ENCODE measurements at regions not wholly inside any gene's neighbourhood (a gene's known extent, or its start where the extent isn't known, plus 50 kb on each side); places are given as distances from the start of the nearest gene placed in this dataset.

- H3K4me3 ChIP-seq (ENCODE audit: low read depth, low read length): no peak overlapping the region
- H3K9me3 ChIP-seq (ENCODE audit: control insufficient read depth, insufficient read depth, low read depth, low read length): peaks cover 35% of the 10 kb centered on the region; the same call in 1 of the 2 replicates
- H3K27ac ChIP-seq (ENCODE audit: low read depth, low read length): no peak overlapping the region
- no peaks in the 10 kb centered on the region for H3K27me3 ChIP-seq (ENCODE audit: control insufficient read depth, insufficient read depth, low read length)
- no peaks in the 10 kb centered on the region for H3K36me3 ChIP-seq (ENCODE audit: control insufficient read depth, insufficient read depth, low read length)
- 0 out of 2 replicates have a peak, but pooled peaks cover 6% of the 10 kb centered on the region for H3K4me1 ChIP-seq (ENCODE audit: control insufficient read depth, insufficient read depth, low read length)
- no peak overlapping the region for H3K9ac ChIP-seq (ENCODE audit: low read length)
Observed at GRCh38 chr19:23520441-23520840, 125.2 kb upstream of the ZNF91 start.

DNA sequence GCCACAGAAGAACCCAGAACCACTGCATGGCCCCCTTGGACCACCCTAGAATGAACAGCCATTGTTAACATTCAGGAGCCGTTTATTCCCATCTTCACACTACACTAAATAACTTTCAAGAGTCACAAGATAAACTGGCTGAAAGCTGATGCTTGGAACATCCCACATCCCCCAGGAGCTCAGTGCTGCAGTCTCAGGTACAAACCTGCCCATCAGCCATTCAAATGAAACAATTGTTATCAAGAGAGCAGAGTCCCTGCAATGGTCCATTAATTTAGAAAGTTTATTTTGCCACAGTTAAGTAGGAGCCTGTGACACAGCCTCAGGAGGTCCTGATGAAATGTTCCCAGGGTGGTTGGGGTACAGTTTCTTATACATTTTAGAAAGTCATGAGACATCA is 123.8 kb upstream of the ZNF91 start:
- H3K4me3 ChIP-seq (ENCODE audit: low read depth, low read length): no peak overlapping the region
- H3K4me1 ChIP-seq (ENCODE audit: control insufficient read depth, insufficient read depth, low read length): 0 out of 2 replicates have a peak, but pooled peaks cover 6% of the 10 kb centered on the region
- no peak overlapping the region for H3K27ac ChIP-seq (ENCODE audit: low read depth, low read length)
- peaks cover 25% of the 10 kb centered on the region; the same call in 1 of the 2 replicates for H3K9me3 ChIP-seq (ENCODE audit: control insufficient read depth, insufficient read depth, low read depth, low read length)
- no peak overlapping the region for H3K9ac ChIP-seq (ENCODE audit: low read length)
- no peaks in the 10 kb centered on the region for H3K36me3 ChIP-seq (ENCODE audit: control insufficient read depth, insufficient read depth, low read length)
- no peaks in the 10 kb centered on the region for H3K27me3 ChIP-seq (ENCODE audit: control insufficient read depth, insufficient read depth, low read length)

GRCh38 chr19:23516266-23516665 is 121.0 kb upstream of the ZNF91 start:
- Histone ChIP-seq H3K27ac (ENCODE audit: low read depth, low read length) (no peak overlapping the region), H3K27me3 (ENCODE audit: control insufficient read depth, insufficient read depth, low read length) (no peaks in the 10 kb centered on the region), H3K36me3 (ENCODE audit: control insufficient read depth, insufficient read depth, low read length) (no peaks in the 10 kb centered on the region), H3K4me3 (ENCODE audit: low read depth, low read length) (no peak overlapping the region), H3K9ac (ENCODE audit: low read length) (no peak overlapping the region), H3K4me1 (ENCODE audit: control insufficient read depth, insufficient read depth, low read length) (0 out of 2 replicates have a peak, but pooled peaks cover 6% of the 10 kb centered on the region), H3K9me3 (ENCODE audit: control insufficient read depth, insufficient read depth, low read depth, low read length) (peaks cover 17% of the 10 kb centered on the region; the same call in 1 of the 2 replicates)

DNA sequence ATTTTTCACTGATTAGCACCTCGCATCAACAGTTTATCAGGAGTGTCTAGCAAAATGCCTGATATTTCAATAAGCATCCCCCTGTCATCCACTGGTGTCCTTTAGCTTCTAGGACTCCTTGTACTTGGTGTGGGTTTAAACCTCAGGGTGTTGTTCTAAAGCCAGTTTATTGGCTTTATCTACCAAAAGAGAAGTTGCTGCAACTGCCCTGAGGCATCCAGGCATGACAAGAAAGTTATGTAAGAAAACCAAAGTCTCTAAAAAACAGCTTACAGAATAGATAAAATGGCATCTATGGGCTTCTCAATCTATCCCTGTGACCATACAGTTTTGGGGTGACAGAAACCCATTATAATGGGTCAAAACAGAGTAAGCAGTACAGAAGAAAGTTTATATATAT is 120.3 kb upstream of the ZNF91 start:
- Histone ChIP-seq H3K36me3 (ENCODE audit: control insufficient read depth, insufficient read depth, low read length) (no peaks in the 10 kb centered on the region), H3K27ac (ENCODE audit: low read depth, low read length) (no peak overlapping the region), H3K9ac (ENCODE audit: low read length) (no peak overlapping the region), H3K4me1 (ENCODE audit: control insufficient read depth, insufficient read depth, low read length) (0 out of 2 replicates have a peak, but pooled peaks cover 6% of the 10 kb centered on the region), H3K9me3 (ENCODE audit: control insufficient read depth, insufficient read depth, low read depth, low read length) (peaks cover 12% of the 10 kb centered on the region; the same call in 1 of the 2 replicates), H3K4me3 (ENCODE audit: low read depth, low read length) (no peak overlapping the region), H3K27me3 (ENCODE audit: control insufficient read depth, insufficient read depth, low read length) (no peaks in the 10 kb centered on the region)

DNA sequence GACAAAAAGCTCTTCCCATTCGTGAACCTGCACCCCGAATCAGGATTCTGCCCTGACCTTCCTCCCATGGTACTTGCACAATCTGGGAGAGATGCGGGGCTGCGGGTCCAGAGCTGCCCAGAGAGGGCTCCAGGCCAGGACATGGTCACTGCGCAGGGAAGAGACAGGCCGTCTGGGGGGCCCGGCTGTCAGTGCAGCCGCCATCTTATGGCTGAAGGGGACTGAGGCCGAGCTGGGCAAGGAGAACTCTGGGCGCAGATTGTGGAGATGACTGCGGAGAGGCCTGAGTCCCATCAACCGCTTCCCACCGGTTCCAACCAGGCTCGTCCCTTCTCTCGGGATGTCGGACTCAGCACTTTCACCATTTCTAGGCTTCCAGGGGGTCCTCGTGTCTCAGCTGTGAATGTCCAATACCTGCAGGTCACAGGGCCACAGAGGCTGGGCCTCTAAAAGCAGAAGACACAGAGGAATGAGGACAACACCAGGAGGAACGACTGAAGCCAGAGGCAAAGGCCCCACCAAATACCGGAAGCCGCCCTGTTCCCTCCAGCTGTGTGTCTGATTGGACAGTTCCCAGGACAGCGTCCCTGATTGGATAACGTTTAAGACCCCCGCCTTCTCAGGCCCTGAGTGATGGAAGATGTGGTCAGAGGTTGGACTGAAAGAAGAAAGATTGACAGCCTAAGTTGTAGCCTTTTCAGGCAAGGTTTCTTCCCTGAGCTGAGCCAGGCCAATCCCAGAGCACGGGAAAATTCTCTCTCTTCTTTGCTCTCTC is 117.1 kb upstream of the ZNF91 start:
- no peak overlapping the region for H3K27ac ChIP-seq (ENCODE audit: low read depth, low read length)
- H3K27me3 ChIP-seq (ENCODE audit: control insufficient read depth, insufficient read depth, low read length): no peaks in the 10 kb centered on the region
- H3K9ac ChIP-seq (ENCODE audit: low read length): no peak overlapping the region
- peaks cover 12% of the 10 kb centered on the region; the same call in 1 of the 2 replicates for H3K9me3 ChIP-seq (ENCODE audit: control insufficient read depth, insufficient read depth, low read depth, low read length)
- no peak overlapping the region for H3K4me3 ChIP-seq (ENCODE audit: low read depth, low read length)
- no peaks in the 10 kb centered on the region for H3K4me1 ChIP-seq (ENCODE audit: control insufficient read depth, insufficient read depth, low read length)
- H3K36me3 ChIP-seq (ENCODE audit: control insufficient read depth, insufficient read depth, low read length): no peaks in the 10 kb centered on the region

DNA sequence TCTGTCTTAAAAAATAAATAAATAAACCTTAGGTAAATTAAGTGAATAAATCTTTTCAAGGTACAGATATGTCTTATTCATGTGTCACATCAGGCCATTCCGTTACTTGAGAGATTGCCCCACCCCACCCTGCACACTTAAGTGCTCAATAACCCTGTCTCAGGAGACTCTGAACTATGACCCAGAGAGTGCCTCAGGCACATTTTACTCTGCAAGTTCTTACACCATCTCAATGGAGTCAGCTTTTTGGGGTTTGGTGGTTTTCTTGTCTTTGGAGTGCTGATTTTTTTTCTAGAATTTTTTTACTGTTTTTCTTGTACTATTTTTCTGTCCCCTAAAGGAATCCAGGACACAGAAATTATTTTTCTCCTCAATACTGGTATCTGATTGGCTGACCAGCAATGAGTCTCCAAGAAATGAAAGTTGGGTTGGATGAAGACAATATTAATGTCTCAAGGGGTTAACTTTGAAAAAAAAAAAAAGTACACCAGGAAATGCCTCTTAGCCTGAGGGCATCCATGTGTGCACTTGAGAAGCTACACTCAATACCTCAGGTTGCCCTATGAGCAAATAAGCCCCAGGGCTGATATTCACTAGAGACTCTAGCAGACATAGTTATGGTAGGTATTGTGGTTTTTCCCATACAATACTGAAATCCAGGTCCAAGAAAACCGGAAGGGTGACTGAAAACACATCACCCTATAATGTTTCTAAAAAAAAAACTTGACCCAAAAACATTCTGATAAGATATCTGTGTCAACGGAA is 114.6 kb upstream of the ZNF91 start:
- Histone ChIP-seq H3K9ac (ENCODE audit: low read length) (no peak overlapping the region), H3K27ac (ENCODE audit: low read depth, low read length) (no peak overlapping the region), H3K36me3 (ENCODE audit: control insufficient read depth, insufficient read depth, low read length) (no peaks in the 10 kb centered on the region), H3K27me3 (ENCODE audit: control insufficient read depth, insufficient read depth, low read length) (no peaks in the 10 kb centered on the region), H3K4me1 (ENCODE audit: control insufficient read depth, insufficient read depth, low read length) (no peaks in the 10 kb centered on the region), H3K9me3 (ENCODE audit: control insufficient read depth, insufficient read depth, low read depth, low read length) (peaks cover 5% of the 10 kb centered on the region; the same call in 1 of the 2 replicates), H3K4me3 (ENCODE audit: low read depth, low read length) (no peak overlapping the region)

DNA sequence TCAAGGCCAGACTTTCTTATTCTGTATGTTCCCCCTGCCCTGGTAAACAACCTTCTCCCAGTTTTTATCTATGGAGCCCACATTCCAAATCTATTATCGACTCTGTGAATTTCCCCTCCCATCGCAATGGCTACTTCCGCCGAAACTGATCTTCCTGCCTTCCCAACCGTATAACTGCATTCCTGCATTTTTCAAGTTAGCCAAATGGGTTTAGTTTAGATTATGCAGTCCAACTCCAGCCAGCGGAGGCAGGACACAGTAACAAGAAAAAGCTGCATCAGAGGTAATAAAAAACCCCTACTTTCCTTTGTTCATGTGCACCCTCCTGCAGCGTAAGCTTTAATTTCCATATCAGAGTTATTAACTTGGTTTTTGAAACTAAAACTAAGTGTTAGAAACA is 112.2 kb upstream of the ZNF91 start:
- no peak overlapping the region for H3K9ac ChIP-seq (ENCODE audit: low read length)
- no peaks in the 10 kb centered on the region for H3K36me3 ChIP-seq (ENCODE audit: control insufficient read depth, insufficient read depth, low read length)
- no peaks in the 10 kb centered on the region for H3K27me3 ChIP-seq (ENCODE audit: control insufficient read depth, insufficient read depth, low read length)
- H3K4me1 ChIP-seq (ENCODE audit: control insufficient read depth, insufficient read depth, low read length): no peaks in the 10 kb centered on the region
- H3K4me3 ChIP-seq (ENCODE audit: low read depth, low read length): no peak overlapping the region
- H3K9me3 ChIP-seq (ENCODE audit: control insufficient read depth, insufficient read depth, low read depth, low read length): peaks cover 5% of the 10 kb centered on the region; the same call in 1 of the 2 replicates
- H3K27ac ChIP-seq (ENCODE audit: low read depth, low read length): no peak overlapping the region

DNA sequence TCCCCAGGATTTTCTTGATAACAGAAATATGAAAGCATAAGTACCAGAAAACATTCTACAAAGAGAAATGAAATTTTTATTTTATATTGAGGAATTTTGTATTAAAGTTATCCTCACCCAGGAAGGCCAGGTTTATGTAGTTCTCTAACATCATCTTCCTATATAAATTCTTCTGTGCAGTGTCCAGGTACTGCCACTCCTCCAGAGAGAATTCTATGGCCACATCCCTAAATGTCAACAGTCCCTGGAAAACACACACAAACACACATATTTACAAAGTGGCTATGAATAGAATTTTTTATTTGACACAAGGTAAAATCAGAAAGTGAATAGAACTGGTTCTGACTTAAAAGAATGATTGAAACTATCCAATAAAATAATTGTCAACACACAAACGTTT is 110.5 kb upstream of the ZNF91 start:
- no peaks in the 10 kb centered on the region; the same call in 1 of the 2 replicates for H3K9me3 ChIP-seq (ENCODE audit: control insufficient read depth, insufficient read depth, low read depth, low read length)

GRCh38 chr19:23482829-23483228 is 87.6 kb upstream of the ZNF91 start:
- peaks cover 22% of the 10 kb centered on the region for H3K9me3 ChIP-seq (ENCODE audit: control insufficient read depth, insufficient read depth, low read depth, low read length)

More for the DNA sequence above, 110.5 kb upstream of the ZNF91 start:
- no peak overlapping the region for H3K27ac ChIP-seq (ENCODE audit: low read depth, low read length)
- no peaks in the 10 kb centered on the region for H3K36me3 ChIP-seq (ENCODE audit: control insufficient read depth, insufficient read depth, low read length)
- no peak overlapping the region for H3K4me3 ChIP-seq (ENCODE audit: low read depth, low read length)
- no peaks in the 10 kb centered on the region for H3K4me1 ChIP-seq (ENCODE audit: control insufficient read depth, insufficient read depth, low read length)
- H3K9ac ChIP-seq (ENCODE audit: low read length): no peak overlapping the region
- H3K27me3 ChIP-seq (ENCODE audit: control insufficient read depth, insufficient read depth, low read length): no peaks in the 10 kb centered on the region

GRCh38 chr19:23481043-23481442 is 85.8 kb upstream of the ZNF91 start:
- Histone ChIP-seq H3K4me3 (ENCODE audit: low read depth, low read length) (no peak overlapping the region), H3K36me3 (ENCODE audit: control insufficient read depth, insufficient read depth, low read length) (no peaks in the 10 kb centered on the region), H3K9ac (ENCODE audit: low read length) (no peak overlapping the region), H3K9me3 (ENCODE audit: control insufficient read depth, insufficient read depth, low read depth, low read length) (peaks cover 33% of the 10 kb centered on the region), H3K27me3 (ENCODE audit: control insufficient read depth, insufficient read depth, low read length) (no peaks in the 10 kb centered on the region), H3K4me1 (ENCODE audit: control insufficient read depth, insufficient read depth, low read length) (no peaks in the 10 kb centered on the region; the same call in 1 of the 2 replicates), H3K27ac (ENCODE audit: low read depth, low read length) (no peak overlapping the region)

More at GRCh38 chr19:23482829-23483228, 87.6 kb upstream of the ZNF91 start:
- no peaks in the 10 kb centered on the region for H3K27me3 ChIP-seq (ENCODE audit: control insufficient read depth, insufficient read depth, low read length)
- H3K9ac ChIP-seq (ENCODE audit: low read length): no peak overlapping the region
- H3K4me3 ChIP-seq (ENCODE audit: low read depth, low read length): no peak overlapping the region
- no peak overlapping the region for H3K27ac ChIP-seq (ENCODE audit: low read depth, low read length)
- H3K36me3 ChIP-seq (ENCODE audit: control insufficient read depth, insufficient read depth, low read length): no peaks in the 10 kb centered on the region
- no peaks in the 10 kb centered on the region; the same call in 1 of the 2 replicates for H3K4me1 ChIP-seq (ENCODE audit: control insufficient read depth, insufficient read depth, low read length)

DNA sequence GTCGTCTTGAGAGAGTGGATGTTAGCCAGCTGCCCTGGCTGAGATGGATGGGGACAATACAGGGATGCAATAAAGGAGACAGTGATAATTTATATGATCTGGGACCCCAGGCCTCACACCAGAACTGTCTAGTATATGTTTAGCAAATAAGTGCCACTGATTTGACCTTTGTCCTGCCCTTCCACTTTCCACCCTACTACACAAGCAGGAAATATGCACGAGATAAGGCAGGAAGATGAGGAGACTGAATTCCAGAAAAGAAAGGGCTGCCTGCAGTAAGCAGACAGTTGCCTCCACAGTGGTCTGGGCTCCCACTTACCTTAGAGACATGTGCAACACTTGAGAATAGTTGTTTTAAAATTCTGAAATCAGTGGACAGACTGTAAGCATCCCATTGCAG is 80.2 kb upstream of the ZNF91 start:
- Histone ChIP-seq H3K9me3 (ENCODE audit: control insufficient read depth, insufficient read depth, low read depth, low read length) (peaks cover 33% of the 10 kb centered on the region), H3K4me1 (ENCODE audit: control insufficient read depth, insufficient read depth, low read length) (no peaks in the 10 kb centered on the region), H3K36me3 (ENCODE audit: control insufficient read depth, insufficient read depth, low read length) (no peaks in the 10 kb centered on the region), H3K27ac (ENCODE audit: low read depth, low read length) (no peak overlapping the region), H3K27me3 (ENCODE audit: control insufficient read depth, insufficient read depth, low read length) (peaks cover 17% of the 10 kb centered on the region), H3K4me3 (ENCODE audit: low read depth, low read length) (no peak overlapping the region), H3K9ac (ENCODE audit: low read length) (no peak overlapping the region)

Measured in HUES6 (cell line).